HG03520 (cell line): ENCODE measurements at regions not wholly inside any gene's neighbourhood (a gene's known extent, or its start where the extent isn't known, plus 50 kb on each side); places are given as distances from the start of the nearest gene placed in this dataset.
"Not testable (repeated sequence)": the region's sequence is repeated elsewhere in the genome, so short reads cannot be mapped to it uniquely, and the experiment has no call there.

Experiments
- ATAC-seq: cut with Tn5 transposase; IDR thresholded peaks from one replicate; pipeline ENCODE4 v1.9.1; 2021; ENCODE audit warnings: mild to moderate bottlenecking, moderate library complexity; ENCODE audit not compliant: unreplicated experiment

- ATAC-seq = no peak
Measured at GRCh38 chr15:93762036-93762435, 469.3 kb upstream of the MCTP2 start.

- no peak for ATAC-seq
Measured at GRCh38 chr15:93759629-93760028, 471.7 kb upstream of the MCTP2 start.

GRCh38 chr15:93758824-93759223, 472.5 kb upstream of the MCTP2 start:
- ATAC-seq = no peak

GRCh38 chr15:93748710-93749109, 482.7 kb upstream of the MCTP2 start:
- no peak for ATAC-seq

GRCh38 chr15:93734976-93735375, 496.4 kb upstream of the MCTP2 start:
- not testable (repeated sequence) for ATAC-seq

GRCh38 chr15:93730724-93731123, 500.6 kb upstream of the MCTP2 start:
- no peak for ATAC-seq

GRCh38 chr15:93722165-93722564, 509.2 kb upstream of the MCTP2 start:
- no peak for ATAC-seq

- no peak for ATAC-seq
Measured at GRCh38 chr15:93720607-93721006, 510.8 kb upstream of the MCTP2 start.

- ATAC-seq = no peak
Measured at GRCh38 chr15:93719921-93720351, 511.4 kb upstream of the MCTP2 start.

- no peak for ATAC-seq
Measured at GRCh38 chr15:93716615-93717231, 514.6 kb upstream of the MCTP2 start.

- no peak for ATAC-seq
Measured at GRCh38 chr15:93709708-93710107, 521.7 kb upstream of the MCTP2 start.

- ATAC-seq = no peak
Measured at GRCh38 chr15:93708724-93709445, 522.5 kb upstream of the MCTP2 start.

GRCh38 chr15:93707751-93708150, 523.6 kb upstream of the MCTP2 start:
- ATAC-seq = no peak

- ATAC-seq = no peak
Measured at GRCh38 chr15:93706495-93707292, 524.7 kb upstream of the MCTP2 start.

- no peak for ATAC-seq
Measured at GRCh38 chr15:93705753-93706455, 525.5 kb upstream of the MCTP2 start.

- ATAC-seq = no peak
Measured at GRCh38 chr15:93703092-93703739, 528.1 kb upstream of the MCTP2 start.

- no peak for ATAC-seq
Measured at GRCh38 chr15:93700051-93700450, 531.3 kb upstream of the MCTP2 start.

GRCh38 chr15:93694033-93694432, 537.3 kb upstream of the MCTP2 start:
- ATAC-seq = no peak

GRCh38 chr15:93683651-93684050, 547.7 kb upstream of the MCTP2 start:
- no peak for ATAC-seq

- no peak for ATAC-seq
Measured at GRCh38 chr15:93671387-93671943, 559.9 kb upstream of the MCTP2 start.
